ENCODE measurements at regions not wholly inside any gene's neighbourhood (a gene's known extent, or its start where the extent isn't known, plus 50 kb on each side); places are given as distances from the start of the nearest gene placed in this dataset.

DNA sequence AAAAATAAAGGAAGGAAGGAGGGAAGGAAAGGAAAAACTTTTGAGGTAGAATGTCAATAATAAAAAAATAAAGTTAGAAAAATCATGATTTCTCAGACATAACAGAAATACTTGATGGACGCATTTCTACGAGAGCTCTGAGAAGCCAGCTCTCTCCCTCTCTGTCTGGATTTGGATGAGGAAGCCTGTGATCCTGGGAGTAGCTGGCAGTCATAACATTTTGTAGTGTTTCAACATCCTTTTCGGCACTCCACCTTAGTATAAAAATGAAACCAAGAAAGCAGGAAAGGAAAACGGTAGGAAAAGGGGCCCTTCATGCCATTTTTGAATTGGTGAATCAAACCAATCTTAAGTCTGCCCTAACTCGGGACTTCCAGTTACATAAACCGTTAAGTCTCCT, 321.3 kb downstream of the EPB41L4A start:
- H3K4me1 Mint-ChIP-seq: no peaks in the 10 kb centered on the region
- Histone ChIP-seq H3K27me3 (ENCODE audit: control insufficient read depth, insufficient read depth, low read length, poor library complexity, severe bottlenecking) (no peaks in the 10 kb centered on the region), H3K4me1 (ENCODE audit: control insufficient read depth, insufficient read depth, low read length) (no peaks in the 10 kb centered on the region), H3K27ac (ENCODE audit: low read depth, low read length) (no peak overlapping the region), H3K36me3 (ENCODE audit: control insufficient read depth, insufficient read depth, low read length) (no peaks in the 10 kb centered on the region), H3K4me3 (ENCODE audit: low read length) (no peak overlapping the region), H3K9me3 (ENCODE audit: control insufficient read depth, low read length) (peaks cover 12% of the 10 kb centered on the region), H3K9ac (ENCODE audit: extremely low read depth, low read length, poor library complexity, severe bottlenecking) (no peak overlapping the region)
- H3K9me3 Mint-ChIP-seq: peaks cover 11% of the 10 kb centered on the region
- H3K27ac Mint-ChIP-seq: no peak overlapping the region
- 92 to 97% methylated on average over 6 of the region's 6 CpGs for WGBS, 2 experiments (ENCODE audit: insufficient coverage in 1 of 2, insufficient read length in 1 of 2)
- H3K27me3 Mint-ChIP-seq (ENCODE audit: insufficient read depth): no peaks in the 10 kb centered on the region
- TF ChIP-seq CTCF (conservative IDR thresholded peaks at IDR 0.05): no peak
- H3K4me3 Mint-ChIP-seq: no peak overlapping the region
- no peaks in the 10 kb centered on the region for H3K36me3 Mint-ChIP-seq (ENCODE audit: low read depth)
- DNase-seq: no peak

DNA sequence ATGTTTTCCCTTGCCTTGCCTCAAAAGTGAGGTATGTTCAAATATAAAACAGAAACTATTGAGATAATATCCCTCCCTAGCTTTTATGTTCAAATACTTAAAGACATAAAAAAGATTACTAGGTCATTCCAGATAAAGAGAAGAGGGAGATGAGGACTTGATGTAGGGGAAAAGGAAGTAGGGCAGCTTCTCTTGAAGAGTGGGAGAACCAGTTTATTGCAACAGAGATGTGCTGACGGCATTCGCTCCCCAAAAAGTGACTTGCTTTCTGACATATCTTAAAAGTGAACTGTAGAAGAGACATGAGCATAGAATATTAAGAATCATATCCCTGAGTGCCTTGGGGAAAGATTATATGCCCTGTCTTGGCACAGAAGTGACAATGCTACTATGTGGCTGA, 330.2 kb upstream of the NREP start:
- Mint-ChIP-seq H3K4me1 (no peaks in the 10 kb centered on the region), H3K27me3 (ENCODE audit: insufficient read depth) (no peaks in the 10 kb centered on the region), H3K36me3 (ENCODE audit: low read depth) (no peaks in the 10 kb centered on the region), H3K9me3 (no peaks in the 10 kb centered on the region), H3K27ac (no peak overlapping the region), H3K4me3 (no peak overlapping the region)
- no peaks in the 10 kb centered on the region for H3K36me3 ChIP-seq (ENCODE audit: control insufficient read depth, insufficient read depth, low read length)
- no peak for DNase-seq
- H3K4me3 ChIP-seq (ENCODE audit: low read length): no peak overlapping the region
- H3K27me3 ChIP-seq (ENCODE audit: control insufficient read depth, insufficient read depth, low read length, poor library complexity, severe bottlenecking): no peaks in the 10 kb centered on the region
- WGBS, 2 experiments (ENCODE audit: insufficient coverage in 1 of 2, insufficient read length in 1 of 2): 100% methylated on average over 2 of the region's 2 CpGs
- no peak overlapping the region for H3K27ac ChIP-seq (ENCODE audit: low read depth, low read length)
- no peaks in the 10 kb centered on the region for H3K4me1 ChIP-seq (ENCODE audit: control insufficient read depth, insufficient read depth, low read length)
- H3K9ac ChIP-seq (ENCODE audit: extremely low read depth, low read length, poor library complexity, severe bottlenecking): no peak overlapping the region
- peaks cover 8% of the 10 kb centered on the region for H3K9me3 ChIP-seq (ENCODE audit: control insufficient read depth, low read length)
- no peak for TF ChIP-seq CTCF (conservative IDR thresholded peaks at IDR 0.05)

GRCh38 chr5:112086740-112087139, 329.7 kb upstream of the NREP start:
- Mint-ChIP-seq H3K4me3 (no peak overlapping the region), H3K27me3 (ENCODE audit: insufficient read depth) (no peaks in the 10 kb centered on the region), H3K27ac (no peak overlapping the region), H3K4me1 (no peaks in the 10 kb centered on the region), H3K36me3 (ENCODE audit: low read depth) (no peaks in the 10 kb centered on the region), H3K9me3 (no peaks in the 10 kb centered on the region)
- Histone ChIP-seq H3K9me3 (ENCODE audit: control insufficient read depth, low read length) (peaks cover 8% of the 10 kb centered on the region), H3K27ac (ENCODE audit: low read depth, low read length) (no peak overlapping the region), H3K4me1 (ENCODE audit: control insufficient read depth, insufficient read depth, low read length) (no peaks in the 10 kb centered on the region), H3K36me3 (ENCODE audit: control insufficient read depth, insufficient read depth, low read length) (no peaks in the 10 kb centered on the region), H3K27me3 (ENCODE audit: control insufficient read depth, insufficient read depth, low read length, poor library complexity, severe bottlenecking) (no peaks in the 10 kb centered on the region), H3K9ac (ENCODE audit: extremely low read depth, low read length, poor library complexity, severe bottlenecking) (no peak overlapping the region), H3K4me3 (ENCODE audit: low read length) (no peak overlapping the region)
- WGBS, 2 experiments (ENCODE audit: insufficient coverage in 1 of 2, insufficient read length in 1 of 2): 89 to 100% methylated on average over 1 of the region's 1 CpG
- TF ChIP-seq CTCF (conservative IDR thresholded peaks at IDR 0.05): no peak
- DNase-seq: no peak
